ENCODE measurements at regions not wholly inside any gene's neighbourhood (a gene's known extent, or its start where the extent isn't known, plus 50 kb on each side); places are given as distances from the start of the nearest gene placed in this dataset.
A peak's percentile ranks its signal among the peaks of the same experiment; 100 is the strongest.

DNA sequence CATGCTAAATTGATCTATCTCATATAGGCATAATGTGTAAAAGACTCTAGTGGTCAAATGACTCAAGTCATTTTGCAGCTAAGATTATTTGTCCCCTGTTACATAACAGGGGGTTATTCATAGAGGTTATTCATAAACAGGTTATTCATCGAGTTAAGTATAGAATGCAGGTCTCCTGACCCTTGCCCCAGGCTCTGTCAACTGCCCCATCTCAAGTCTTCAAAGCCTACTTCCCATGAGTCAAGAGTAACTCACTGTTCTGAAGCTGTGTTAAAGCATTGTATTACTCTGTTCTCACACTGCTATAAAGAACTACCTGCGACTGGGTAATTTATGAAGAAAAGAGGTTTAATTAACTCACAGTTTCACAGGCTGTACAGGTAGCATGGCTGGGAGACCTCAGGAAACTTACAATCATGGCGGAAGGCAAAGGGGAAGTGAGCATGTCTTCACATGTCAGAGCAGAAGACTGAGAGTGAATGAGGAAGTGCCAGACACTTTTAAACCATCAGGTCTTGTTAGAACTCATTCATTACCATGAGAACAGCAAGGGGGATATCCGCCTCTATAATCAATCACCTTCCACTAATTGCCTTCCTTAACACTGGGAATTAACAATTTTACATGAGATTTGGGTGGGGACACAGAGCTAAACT, 226.2 kb upstream of the BLID start:
- Histone ChIP-seq H3K79me1 (ENCODE audit: low read depth in 1 of 2, low read length in 2 of 2) (no peaks in the 10 kb centered on the region), H3K4me1 (ENCODE audit: control insufficient read depth, insufficient read depth, low read length) (peaks cover 25% of the 10 kb centered on the region), H2AFZ (replicated peaks; ENCODE audit: low read length, poor library complexity) (no peak overlapping the region), H2BK15ac (ENCODE audit: low read depth, low read length) (peak overlapping the region; percentile 75; the same call in 1 of the 3 replicates), H3K9me1 (ENCODE audit: insufficient read depth, low read length) (peaks cover 4% of the 10 kb centered on the region), H3K18ac (ENCODE audit: low read depth, low read length) (peak overlapping the region; percentile 98), H2AK5ac (ENCODE audit: low read depth, low read length) (no peak overlapping the region), H3K14ac (replicated peaks; ENCODE audit: low read depth, low read length) (no peak overlapping the region), H4K5ac (ENCODE audit: low read depth, low read length) (peak overlapping the region; percentile 94; the same call in 1 of the 2 replicates), H3K4me3 (ENCODE audit: insufficient read depth, low read depth, low read length) (no peak overlapping the region), H2BK20ac (ENCODE audit: low read depth, low read length) (peak overlapping the region; percentile 53), H2AK9ac (replicated peaks; ENCODE audit: low read depth, low read length, poor library complexity) (no peak overlapping the region), H3K27ac (ENCODE audit: insufficient read depth, low read length) (no peak overlapping the region; the same call in 1 of the 2 replicates), H3K23ac (ENCODE audit: low read depth, low read length) (no peak overlapping the region; the same call in 1 of the 2 replicates), H2BK120ac (ENCODE audit: low read depth, low read length) (peak overlapping the region; percentile 20; the same call in 1 of the 2 replicates), H4K8ac (ENCODE audit: low read depth in 2 of 2, low read length in 2 of 2) (peak overlapping the region in 1 of 2 experiments; percentile 38; a peak in 1 of 4 replicates), H2BK5ac (ENCODE audit: low read depth, low read length, poor library complexity, severe bottlenecking) (no peak overlapping the region), H3K27me3 (ENCODE audit: control insufficient read depth, insufficient read depth, low read length) (no peaks in the 10 kb centered on the region), H3K4me2 (ENCODE audit: low read depth, low read length) (no peak overlapping the region), H3K9ac (ENCODE audit: low read depth, low read length) (no peak overlapping the region), H4K91ac (ENCODE audit: insufficient read depth, low read depth, low read length) (peak overlapping the region; percentile 13; the same call in 1 of the 2 replicates), H3K36me3 (ENCODE audit: control insufficient read depth, insufficient read depth, low read length) (peaks cover 2% of the 10 kb centered on the region; the same call in 1 of the 2 replicates), H3K9me3 (ENCODE audit: control insufficient read depth, insufficient read depth, low read length) (no peaks in the 10 kb centered on the region), H3K4ac (ENCODE audit: low read depth, low read length) (peak overlapping the region; percentile 50; the same call in 1 of the 2 replicates), H4K20me1 (ENCODE audit: insufficient read depth, low read length) (no peaks in the 10 kb centered on the region), H3K56ac (ENCODE audit: extremely low read depth, insufficient read depth, low read length) (no peak overlapping the region)
- no TSS peak for BruUV-seq (replicated peaks)
- TF ChIP-seq RFX5 (IDR thresholded peaks at IDR 0.05; ENCODE audit: low read depth, low read length) (no peak), MXI1 (IDR thresholded peaks at IDR 0.05; ENCODE audit: borderline replicate concordance, low read depth, low read length) (no peak), CHD1 (IDR thresholded peaks at IDR 0.05; ENCODE audit: low read depth, low read length) (no peak), MAZ (IDR thresholded peaks at IDR 0.05; ENCODE audit: borderline replicate concordance, low read depth, low read length) (no peak), BHLHE40 (IDR thresholded peaks at IDR 0.05; ENCODE audit: low read depth, low read length) (no peak), MAFK (IDR thresholded peaks at IDR 0.05; ENCODE audit: low read depth, low read length) (no peak), POLR2A (IDR thresholded peaks at IDR 0.05; ENCODE audit: low read depth, low read length) (no peak), CEBPB (IDR thresholded peaks at IDR 0.05; ENCODE audit: low read depth, low read length) (no peak), SMC3 (IDR thresholded peaks at IDR 0.05; ENCODE audit: low read depth, low read length) (no peak), FOS (IDR thresholded peaks at IDR 0.05; ENCODE audit: low read depth, low read length) (no peak), RCOR1 (IDR thresholded peaks at IDR 0.05; ENCODE audit: insufficient replicate concordance, low read length) (no peak)
- TF ChIP-seq, protein P1, sequence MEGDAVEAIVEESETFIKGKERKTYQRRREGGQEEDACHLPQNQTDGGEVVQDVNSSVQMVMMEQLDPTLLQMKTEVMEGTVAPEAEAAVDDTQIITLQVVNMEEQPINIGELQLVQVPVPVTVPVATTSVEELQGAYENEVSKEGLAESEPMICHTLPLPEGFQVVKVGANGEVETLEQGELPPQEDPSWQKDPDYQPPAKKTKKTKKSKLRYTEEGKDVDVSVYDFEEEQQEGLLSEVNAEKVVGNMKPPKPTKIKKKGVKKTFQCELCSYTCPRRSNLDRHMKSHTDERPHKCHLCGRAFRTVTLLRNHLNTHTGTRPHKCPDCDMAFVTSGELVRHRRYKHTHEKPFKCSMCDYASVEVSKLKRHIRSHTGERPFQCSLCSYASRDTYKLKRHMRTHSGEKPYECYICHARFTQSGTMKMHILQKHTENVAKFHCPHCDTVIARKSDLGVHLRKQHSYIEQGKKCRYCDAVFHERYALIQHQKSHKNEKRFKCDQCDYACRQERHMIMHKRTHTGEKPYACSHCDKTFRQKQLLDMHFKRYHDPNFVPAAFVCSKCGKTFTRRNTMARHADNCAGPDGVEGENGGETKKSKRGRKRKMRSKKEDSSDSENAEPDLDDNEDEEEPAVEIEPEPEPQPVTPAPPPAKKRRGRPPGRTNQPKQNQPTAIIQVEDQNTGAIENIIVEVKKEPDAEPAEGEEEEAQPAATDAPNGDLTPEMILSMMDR (conservative IDR thresholded peaks at IDR 0.05; ENCODE audit: low read depth, low read length): no peak
- TF ChIP-seq, protein P2, sequence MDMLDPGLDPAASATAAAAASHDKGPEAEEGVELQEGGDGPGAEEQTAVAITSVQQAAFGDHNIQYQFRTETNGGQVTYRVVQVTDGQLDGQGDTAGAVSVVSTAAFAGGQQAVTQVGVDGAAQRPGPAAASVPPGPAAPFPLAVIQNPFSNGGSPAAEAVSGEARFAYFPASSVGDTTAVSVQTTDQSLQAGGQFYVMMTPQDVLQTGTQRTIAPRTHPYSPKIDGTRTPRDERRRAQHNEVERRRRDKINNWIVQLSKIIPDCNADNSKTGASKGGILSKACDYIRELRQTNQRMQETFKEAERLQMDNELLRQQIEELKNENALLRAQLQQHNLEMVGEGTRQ (IDR thresholded peaks at IDR 0.05; ENCODE audit: low read depth, low read length): no peak
- POLR2A ChIA-PET (ENCODE audit: unreplicated experiment): no interaction called here
- intact Hi-C loops (cut with micrococcal nuclease): no loop called here
- ATAC-seq (ENCODE audit: low read depth) (no peak), DNase-seq (peak; percentile 25)
- CTCF ChIA-PET: no interaction called here
- dilution Hi-C loops (cut with HindIII; ENCODE audit: low sequenced_read_pairs, unreplicated experiment): no loop called here
- in situ Hi-C loops (cut with MboI; ENCODE audit: low sequenced_read_pairs): no loop called here
- WGBS, 2 experiments (ENCODE audit: extremely low coverage in 2 of 2, insufficient read length in 1 of 2): no CpG with 5 or more reads among the region's 4 CpGs
